Thymus (tissue), 11 donors: ENCODE measurements at regions not wholly inside any gene's neighbourhood (a gene's known extent, or its start where the extent isn't known, plus 50 kb on each side); places are given as distances from the start of the nearest gene placed in this dataset.

Source experiments
- DNase-seq, 9 donors: peaks; one replicate each; pipeline ENCODE4 v3.0.0-alpha.2; 2013; ENCODE audit warnings: low spot score in 9 of 9, low read depth in 6 of 9, missing footprints in 1 of 9
- H3K27ac ChIP-seq, 2 donors: one replicate each; pipeline ENCODE4 v1.5.1; 2013; ENCODE audit warnings: control low read depth in 1 of 2, low read depth in 1 of 2, low read length in 1 of 2, mild to moderate bottlenecking in 1 of 2, moderate library complexity in 1 of 2
- H3K27me3 ChIP-seq, 2 donors: one replicate each; pipeline ENCODE4 v1.5.1; 2013; ENCODE audit warnings: low read length in 1 of 2; ENCODE audit not compliant: control insufficient read depth in 2 of 2, insufficient read depth in 1 of 2
- H3K36me3 ChIP-seq, 2 donors: one replicate each; pipeline ENCODE4 v1.5.1; 2013; ENCODE audit warnings: low read length in 1 of 2, mild to moderate bottlenecking in 1 of 2, moderate library complexity in 1 of 2; ENCODE audit not compliant: control insufficient read depth in 2 of 2, insufficient read depth in 2 of 2
- H3K4me1 ChIP-seq, 2 donors: one replicate each; pipeline ENCODE4 v1.5.1; 2013; ENCODE audit warnings: low read length in 2 of 2; ENCODE audit not compliant: control insufficient read depth in 2 of 2, insufficient read depth in 2 of 2
- H3K4me3 ChIP-seq, 2 donors: one replicate each; pipeline ENCODE4 v1.5.1; 2013; ENCODE audit warnings: low read length in 2 of 2, control low read depth in 1 of 2, mild to moderate bottlenecking in 1 of 2
- H3K9me3 ChIP-seq, 2 donors: one replicate each; pipeline ENCODE4 v1.5.1; 2013; ENCODE audit warnings: low read length in 1 of 2, mild to moderate bottlenecking in 1 of 2; ENCODE audit not compliant: control insufficient read depth in 2 of 2, insufficient read depth in 1 of 2
- WGBS: extraction: QIAGEN DNeasy Blood & Tissue Kit; methylation state at CpG from one replicate; pipeline ENCODE4 v1.1.7; 2013; 5-methylcytosine and 5-hydroxymethylcytosine counted together
- donor health status: healthy.

DNA sequence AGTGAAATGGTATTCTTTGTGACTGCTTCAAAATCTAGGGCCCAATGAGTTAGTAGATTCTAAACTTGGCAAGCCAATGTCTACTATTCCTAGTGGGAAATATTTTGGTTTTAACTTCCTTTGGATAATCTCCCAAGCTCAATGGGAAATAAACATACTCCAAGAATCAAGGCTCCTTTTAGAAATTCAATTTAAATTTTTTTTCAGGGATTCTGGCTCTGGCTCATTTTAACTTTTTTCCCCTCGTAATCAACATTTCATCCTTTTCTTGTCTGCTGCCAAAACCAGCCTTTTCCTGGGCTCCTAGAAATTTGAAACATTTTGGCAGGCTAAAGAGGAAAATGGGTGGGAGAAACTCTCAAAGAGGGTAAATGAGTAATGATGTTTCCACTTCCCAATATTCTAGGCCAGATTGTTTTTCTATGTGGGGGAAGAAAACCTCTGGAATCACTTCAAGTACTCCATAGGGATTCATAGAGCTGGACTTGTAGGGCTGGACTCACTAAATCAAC is 85.6 kb upstream of the AGR3 start:
- no peak overlapping the region for H3K27ac ChIP-seq
- H3K36me3 ChIP-seq: no peaks in the 10 kb centered on the region
- 95% methylated on average over 1 of the region's 1 CpG for WGBS
- no peak for DNase-seq
- H3K27me3 ChIP-seq: no peaks in the 10 kb centered on the region
- H3K9me3 ChIP-seq: peaks cover 0 to 5% of the 10 kb centered on the region in 2 donors
- no peak overlapping the region for H3K4me3 ChIP-seq
- no peaks in the 10 kb centered on the region for H3K4me1 ChIP-seq

- H3K9me3 ChIP-seq: peaks cover 0 to 2% of the 10 kb centered on the region in 2 donors
- no peaks in the 10 kb centered on the region for H3K27me3 ChIP-seq
- DNase-seq: no peak
- H3K36me3 ChIP-seq: no peaks in the 10 kb centered on the region
- no peaks in the 10 kb centered on the region for H3K4me1 ChIP-seq
- no peak overlapping the region for H3K4me3 ChIP-seq
- WGBS: 97% methylated on average over 9 of the region's 9 CpGs
- no peak overlapping the region for H3K27ac ChIP-seq
These were observed 89.1 kb upstream of the AGR3 start for GRCh38 chr7:16970732-16971482.

DNA sequence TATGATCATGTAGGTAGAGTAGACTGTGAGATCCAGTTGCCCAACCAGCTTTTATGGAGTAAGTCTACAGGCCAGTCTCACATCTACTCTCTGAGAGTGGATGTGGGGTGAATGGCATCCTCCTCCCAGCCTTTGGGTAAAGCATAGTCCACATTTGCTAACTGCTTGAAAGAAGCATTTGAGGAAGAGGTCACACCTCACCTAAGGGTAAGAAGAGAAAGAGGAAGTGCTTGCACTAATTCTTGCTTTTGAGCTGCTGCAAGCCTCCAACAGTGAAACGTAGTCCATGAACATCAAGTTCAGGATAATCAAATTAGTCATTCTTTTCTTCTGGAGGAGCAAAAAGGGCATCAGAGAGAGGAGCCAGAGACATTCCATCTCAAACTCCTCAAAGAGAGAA is 93.9 kb upstream of the AGR3 start:
- Histone ChIP-seq H3K4me1 (no peaks in the 10 kb centered on the region), H3K9me3 (no peaks in the 10 kb centered on the region), H3K4me3 (no peak overlapping the region), H3K27ac (no peak overlapping the region), H3K27me3 (no peaks in the 10 kb centered on the region), H3K36me3 (no peaks in the 10 kb centered on the region)
- 21% methylated on average over 1 of the region's 1 CpG for WGBS
- DNase-seq: peak in 1 of 9 donors; percentile 19

DNA sequence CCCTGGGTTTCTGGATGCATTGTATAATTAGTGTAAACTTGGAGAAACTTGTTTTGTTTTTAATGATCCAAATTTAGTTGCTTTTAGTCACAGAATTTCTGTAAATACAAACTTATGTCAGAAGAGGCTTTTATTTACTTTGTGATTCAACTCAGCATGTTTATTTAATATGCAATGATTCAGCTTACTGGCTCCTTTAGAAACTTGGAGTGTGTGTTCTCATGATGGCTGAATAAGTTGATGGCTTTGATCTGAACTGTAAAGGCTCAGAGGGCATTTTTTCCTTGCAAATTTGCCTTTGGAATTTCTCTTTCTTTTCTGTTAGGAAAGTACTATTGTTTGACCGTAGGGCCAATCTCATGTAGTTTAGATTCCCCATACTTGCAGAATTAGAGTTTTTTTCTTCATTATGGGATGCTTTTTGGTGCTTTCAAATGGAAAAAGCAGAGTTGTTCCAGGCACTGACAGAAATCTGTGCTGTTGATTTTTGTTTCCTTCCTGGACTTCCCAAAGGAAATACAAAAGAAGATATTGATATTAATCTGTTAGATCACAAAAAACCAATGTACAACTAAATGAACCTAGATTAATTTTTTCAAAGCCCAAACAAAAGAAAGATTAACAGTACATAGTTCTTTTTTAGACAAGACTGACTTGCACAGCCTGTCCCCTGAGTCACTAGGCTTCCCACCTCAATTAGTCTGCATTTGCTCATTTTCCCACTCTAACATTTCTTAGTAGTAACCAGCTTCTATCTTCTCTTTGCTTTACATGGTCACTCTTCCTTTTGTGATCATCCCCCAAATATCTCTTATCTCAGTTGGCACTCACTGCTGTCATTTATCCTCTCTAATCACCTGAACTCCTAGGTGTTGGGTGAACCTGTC is 96.8 kb upstream of the AGR3 start:
- 90% methylated on average over 1 of the region's 1 CpG for WGBS
- Histone ChIP-seq H3K9me3 (no peaks in the 10 kb centered on the region), H3K27ac (no peak overlapping the region), H3K4me3 (no peak overlapping the region), H3K4me1 (no peaks in the 10 kb centered on the region), H3K36me3 (no peaks in the 10 kb centered on the region), H3K27me3 (no peaks in the 10 kb centered on the region)
- no peak for DNase-seq

DNA sequence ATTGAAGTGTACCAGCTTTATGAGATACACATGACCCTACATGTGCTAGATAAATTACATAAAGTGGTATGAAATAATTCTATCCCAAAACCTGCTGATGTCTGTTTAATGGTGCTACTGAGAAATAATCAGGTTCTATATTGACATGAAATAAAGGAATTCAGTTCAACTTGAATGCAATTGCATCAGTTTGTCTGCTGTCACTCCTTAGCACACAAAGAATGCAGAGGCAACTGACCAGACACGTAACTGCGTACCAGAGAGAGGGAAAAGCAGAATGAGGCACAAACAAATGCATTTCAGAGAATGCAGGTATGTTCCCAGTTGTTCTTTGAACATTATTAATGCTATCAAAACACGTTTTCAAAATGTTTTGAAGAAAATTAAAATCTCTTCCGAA is 98.8 kb upstream of the AGR3 start:
- Histone ChIP-seq H3K27me3 (no peaks in the 10 kb centered on the region), H3K9me3 (no peaks in the 10 kb centered on the region), H3K27ac (no peak overlapping the region), H3K36me3 (no peaks in the 10 kb centered on the region), H3K4me3 (no peak overlapping the region), H3K4me1 (no peaks in the 10 kb centered on the region)
- WGBS: 96% methylated on average over 4 of the region's 4 CpGs
- no peak for DNase-seq

DNA sequence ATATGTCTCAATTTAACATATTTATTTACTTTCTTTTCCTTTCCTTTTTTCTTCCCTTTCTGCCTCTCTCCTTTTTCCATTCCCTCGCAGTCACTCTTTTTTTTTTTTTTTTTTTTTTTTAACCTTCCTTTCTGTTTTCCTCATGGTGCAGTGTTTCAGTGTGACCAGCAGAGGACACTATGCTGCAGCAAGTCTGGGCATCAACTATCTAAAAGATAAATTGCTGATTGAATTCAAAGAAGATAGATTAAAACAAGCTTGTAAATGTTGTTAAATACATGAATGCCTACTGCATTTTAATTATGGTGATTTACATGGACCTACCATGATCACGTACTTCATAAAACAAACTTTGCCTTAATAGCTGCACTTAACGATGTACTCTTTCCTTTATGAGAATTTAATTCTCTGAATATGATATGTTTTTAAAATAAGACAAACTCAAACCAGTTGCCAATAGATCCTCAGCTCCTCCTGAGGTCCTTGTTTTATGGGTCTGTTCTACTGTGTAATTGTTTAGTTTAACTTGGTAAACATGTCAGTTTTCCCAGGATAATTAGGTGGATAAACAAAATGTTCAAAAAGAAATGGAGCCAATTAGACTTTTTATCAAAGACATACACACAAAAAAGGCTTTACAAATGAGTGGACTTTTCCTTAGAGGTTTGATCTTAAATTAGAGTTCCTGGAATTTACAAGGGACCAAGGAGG is 101.0 kb upstream of the AGR3 start:
- DNase-seq: peak in 6 of 9 donors; percentile 13 to 52 (median 20)
- Histone ChIP-seq H3K9me3 (no peaks in the 10 kb centered on the region), H3K27ac (no peak overlapping the region), H3K4me1 (no peaks in the 10 kb centered on the region), H3K36me3 (no peaks in the 10 kb centered on the region), H3K27me3 (no peaks in the 10 kb centered on the region), H3K4me3 (no peak overlapping the region)
- WGBS: 50% methylated on average over 3 of the region's 3 CpGs

DNA sequence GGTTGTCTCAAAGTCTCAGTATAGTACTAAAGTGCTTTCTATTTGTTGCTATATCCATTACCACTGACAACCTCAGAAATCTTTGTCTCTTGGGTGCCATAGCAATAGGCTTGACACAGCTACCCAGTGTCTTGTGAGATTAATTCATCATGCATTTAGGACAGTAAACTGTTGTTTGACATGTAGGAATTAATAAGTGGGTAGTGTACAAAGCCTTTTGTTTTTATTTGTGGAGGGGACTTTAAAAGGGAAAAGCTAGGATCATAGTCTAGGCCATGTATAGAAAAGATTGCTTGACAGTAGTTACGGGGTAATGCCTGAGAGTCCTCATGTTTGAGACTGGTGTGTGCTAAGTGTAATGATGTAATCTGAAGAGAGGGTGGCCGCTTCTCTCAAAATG is 102.6 kb upstream of the AGR3 start:
- Histone ChIP-seq H3K27ac (no peak overlapping the region), H3K27me3 (no peaks in the 10 kb centered on the region), H3K4me3 (no peak overlapping the region), H3K4me1 (no peaks in the 10 kb centered on the region), H3K36me3 (no peaks in the 10 kb centered on the region), H3K9me3 (no peaks in the 10 kb centered on the region)
- WGBS: 97% methylated on average over 2 of the region's 2 CpGs
- no peak for DNase-seq

DNA sequence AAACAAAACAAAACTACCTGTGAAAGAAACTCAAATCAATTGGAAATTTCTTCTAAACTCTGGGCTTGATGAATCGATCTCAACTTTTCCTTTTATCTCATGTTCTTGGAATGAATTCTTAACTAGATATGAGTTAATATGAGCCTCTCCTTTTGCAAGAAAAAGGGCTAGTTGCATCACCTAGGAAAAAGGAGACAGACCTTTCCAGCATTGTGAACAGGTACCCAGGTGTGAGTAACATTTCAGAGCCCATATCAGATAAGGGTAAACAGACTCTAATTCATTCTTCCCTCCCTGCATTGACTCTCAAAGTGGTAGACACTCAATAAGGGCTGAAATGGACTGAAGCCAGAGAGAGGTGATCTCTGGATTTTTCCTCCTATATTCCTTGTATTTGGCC is 103.8 kb upstream of the AGR3 start:
- no peaks in the 10 kb centered on the region for H3K9me3 ChIP-seq
- H3K4me3 ChIP-seq: no peak overlapping the region
- WGBS: 96% methylated on average over 1 of the region's 1 CpG
- no peak for DNase-seq
- H3K27me3 ChIP-seq: no peaks in the 10 kb centered on the region
- H3K4me1 ChIP-seq: no peaks in the 10 kb centered on the region
- no peaks in the 10 kb centered on the region for H3K36me3 ChIP-seq
- H3K27ac ChIP-seq: no peak overlapping the region

DNA sequence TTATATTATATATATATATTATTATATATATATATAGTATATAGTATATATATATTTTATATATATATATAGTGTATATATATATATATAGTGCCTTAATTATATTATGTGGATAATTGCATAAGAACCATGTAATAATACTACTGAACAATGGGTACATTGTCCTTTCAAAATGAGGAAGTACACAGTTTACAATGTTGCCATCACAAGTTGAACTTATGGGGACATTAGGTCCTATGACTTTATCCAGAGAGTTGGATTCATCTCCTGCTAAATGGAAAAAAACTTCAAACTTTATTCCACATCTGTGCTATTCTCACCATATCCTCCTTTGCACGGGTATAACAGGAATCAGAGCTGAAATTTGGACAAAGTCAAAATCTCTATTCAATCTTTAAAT is 105.0 kb upstream of the AGR3 start:
- WGBS: 99% methylated on average over 1 of the region's 1 CpG
- Histone ChIP-seq H3K4me1 (no peaks in the 10 kb centered on the region), H3K27me3 (no peaks in the 10 kb centered on the region), H3K27ac (no peak overlapping the region), H3K36me3 (no peaks in the 10 kb centered on the region), H3K4me3 (no peak overlapping the region), H3K9me3 (no peaks in the 10 kb centered on the region)
- no peak for DNase-seq
